ENCODE measurements at regions not wholly inside any gene's neighbourhood (a gene's known extent, or its start where the extent isn't known, plus 50 kb on each side); places are given as distances from the start of the nearest gene placed in this dataset.

- Histone ChIP-seq H3K4me3 (ENCODE audit: low read depth, low read length) (no peak overlapping the region), H3K36me3 (ENCODE audit: control insufficient read depth, insufficient read depth, low read length) (no peaks in the 10 kb centered on the region), H3K27me3 (replicated peaks; ENCODE audit: control insufficient read depth, insufficient read depth, low read length) (no peaks in the 10 kb centered on the region), H3K9me3 (no peaks in the 10 kb centered on the region), H3K4me1 (no peaks in the 10 kb centered on the region)
- Mint-ChIP-seq H3K36me3 (ENCODE audit: insufficient read depth, unreplicated experiment) (no peaks in the 10 kb centered on the region), H3K9me3 (ENCODE audit: unreplicated experiment) (no peaks in the 10 kb centered on the region), H3K4me1 (ENCODE audit: low read depth, unreplicated experiment) (peaks cover 6% of the 10 kb centered on the region), H3K27me3 (ENCODE audit: insufficient read depth, unreplicated experiment) (no peaks in the 10 kb centered on the region), H3K27ac (ENCODE audit: unreplicated experiment) (no peak overlapping the region), H3K4me3 (ENCODE audit: unreplicated experiment) (no peak overlapping the region)
- TF ChIP-seq, protein P1, sequence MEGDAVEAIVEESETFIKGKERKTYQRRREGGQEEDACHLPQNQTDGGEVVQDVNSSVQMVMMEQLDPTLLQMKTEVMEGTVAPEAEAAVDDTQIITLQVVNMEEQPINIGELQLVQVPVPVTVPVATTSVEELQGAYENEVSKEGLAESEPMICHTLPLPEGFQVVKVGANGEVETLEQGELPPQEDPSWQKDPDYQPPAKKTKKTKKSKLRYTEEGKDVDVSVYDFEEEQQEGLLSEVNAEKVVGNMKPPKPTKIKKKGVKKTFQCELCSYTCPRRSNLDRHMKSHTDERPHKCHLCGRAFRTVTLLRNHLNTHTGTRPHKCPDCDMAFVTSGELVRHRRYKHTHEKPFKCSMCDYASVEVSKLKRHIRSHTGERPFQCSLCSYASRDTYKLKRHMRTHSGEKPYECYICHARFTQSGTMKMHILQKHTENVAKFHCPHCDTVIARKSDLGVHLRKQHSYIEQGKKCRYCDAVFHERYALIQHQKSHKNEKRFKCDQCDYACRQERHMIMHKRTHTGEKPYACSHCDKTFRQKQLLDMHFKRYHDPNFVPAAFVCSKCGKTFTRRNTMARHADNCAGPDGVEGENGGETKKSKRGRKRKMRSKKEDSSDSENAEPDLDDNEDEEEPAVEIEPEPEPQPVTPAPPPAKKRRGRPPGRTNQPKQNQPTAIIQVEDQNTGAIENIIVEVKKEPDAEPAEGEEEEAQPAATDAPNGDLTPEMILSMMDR (IDR thresholded peaks at IDR 0.05; ENCODE audit: insufficient read depth in 1 of 2, low read depth in 1 of 2, low read length in 1 of 2, severe bottlenecking in 1 of 2, unreplicated experiment in 1 of 2), result no peak
- BruUV-seq (replicated peaks), result no TSS peak
- DNase-seq, result no peak
- POLR2A ChIA-PET, result no interaction called here
- CTCF ChIA-PET, result interaction anchor here (0.5 kb wide), 1 partner anchor 253 kb away, joined by 3 read pairs; no protein-coding TSS in a partner anchor
- intact Hi-C loops (cut with micrococcal nuclease; ENCODE audit: unreplicated experiment), result no loop called here
Observed at GRCh38 chr5:74120585-74120984, 494.6 kb downstream of the ARHGEF28 start.

- CTCF ChIA-PET, result no interaction called here
- TF ChIP-seq, protein P1 (IDR thresholded peaks at IDR 0.05; ENCODE audit: insufficient read depth in 1 of 2, low read depth in 1 of 2, low read length in 1 of 2, severe bottlenecking in 1 of 2, unreplicated experiment in 1 of 2), result no peak
- Mint-ChIP-seq H3K27me3 (ENCODE audit: insufficient read depth, unreplicated experiment) (no peaks in the 10 kb centered on the region), H3K36me3 (ENCODE audit: insufficient read depth, unreplicated experiment) (no peaks in the 10 kb centered on the region), H3K4me1 (ENCODE audit: low read depth, unreplicated experiment) (peaks cover 11% of the 10 kb centered on the region), H3K9me3 (ENCODE audit: unreplicated experiment) (no peaks in the 10 kb centered on the region), H3K27ac (ENCODE audit: unreplicated experiment) (no peak overlapping the region), H3K4me3 (ENCODE audit: unreplicated experiment) (no peak overlapping the region)
- POLR2A ChIA-PET, result no interaction called here
- no peak for DNase-seq
- H3K9me3 ChIP-seq, result no peaks in the 10 kb centered on the region
- no peaks in the 10 kb centered on the region for H3K36me3 ChIP-seq (ENCODE audit: control insufficient read depth, insufficient read depth, low read length)
- no TSS peak for BruUV-seq (replicated peaks)
- no peaks in the 10 kb centered on the region for H3K27me3 ChIP-seq (replicated peaks; ENCODE audit: control insufficient read depth, insufficient read depth, low read length)
- no peak overlapping the region for H3K4me3 ChIP-seq (ENCODE audit: low read depth, low read length)
- intact Hi-C loops (cut with micrococcal nuclease; ENCODE audit: unreplicated experiment), result no loop called here
- no peaks in the 10 kb centered on the region for H3K4me1 ChIP-seq
Observed at GRCh38 chr5:74118071-74118470, 492.1 kb downstream of the ARHGEF28 start.

GRCh38 chr5:74116984-74117383 lies 491.0 kb downstream of the ARHGEF28 start:
- H3K27me3 ChIP-seq (replicated peaks; ENCODE audit: control insufficient read depth, insufficient read depth, low read length), result no peaks in the 10 kb centered on the region
- no peaks in the 10 kb centered on the region for H3K4me1 ChIP-seq
- no peaks in the 10 kb centered on the region for H3K27me3 Mint-ChIP-seq (ENCODE audit: insufficient read depth, unreplicated experiment)
- H3K9me3 ChIP-seq, result no peaks in the 10 kb centered on the region
- no peak overlapping the region for H3K27ac Mint-ChIP-seq (ENCODE audit: unreplicated experiment)
- no peaks in the 10 kb centered on the region for H3K9me3 Mint-ChIP-seq (ENCODE audit: unreplicated experiment)
- no peak overlapping the region for H3K4me3 ChIP-seq (ENCODE audit: low read depth, low read length)
- intact Hi-C loops (cut with micrococcal nuclease; ENCODE audit: unreplicated experiment), result no loop called here
- H3K4me3 Mint-ChIP-seq (ENCODE audit: unreplicated experiment), result no peak overlapping the region
- BruUV-seq (replicated peaks), result no TSS peak
- no peak for DNase-seq
- H3K36me3 ChIP-seq (ENCODE audit: control insufficient read depth, insufficient read depth, low read length), result no peaks in the 10 kb centered on the region
- POLR2A ChIA-PET, result no interaction called here
- TF ChIP-seq, protein P1 (IDR thresholded peaks at IDR 0.05; ENCODE audit: insufficient read depth in 1 of 2, low read depth in 1 of 2, low read length in 1 of 2, severe bottlenecking in 1 of 2, unreplicated experiment in 1 of 2), result no peak
- peaks cover 12% of the 10 kb centered on the region for H3K4me1 Mint-ChIP-seq (ENCODE audit: low read depth, unreplicated experiment)
- H3K36me3 Mint-ChIP-seq (ENCODE audit: insufficient read depth, unreplicated experiment), result no peaks in the 10 kb centered on the region
- CTCF ChIA-PET, result no interaction called here
